ENCODE measurements at regions not wholly inside any gene's neighbourhood (a gene's known extent, or its start where the extent isn't known, plus 50 kb on each side); places are given as distances from the start of the nearest gene placed in this dataset.
"Not testable (repeated sequence)": the region's sequence is repeated elsewhere in the genome, so short reads cannot be mapped to it uniquely, and the experiment has no call there.

- TF ChIP-seq CTCF, POLR2A, POLR2AphosphoS5, EP300 (IDR thresholded peaks at IDR 0.05): not testable (repeated sequence)
Observed at GRCh38 chr15:20305015-20305465, 236.6 kb downstream of the GOLGA6L6 start.

Measured in upper lobe of left lung (tissue), 4 donors.